ENCODE measurements at regions not wholly inside any gene's neighbourhood (a gene's known extent, or its start where the extent isn't known, plus 50 kb on each side); places are given as distances from the start of the nearest gene placed in this dataset.

GRCh38 chr7:82676777-82677463, 233.3 kb upstream of the CACNA2D1 start:
- no peak for TF ChIP-seq POLR2A (IDR thresholded peaks at IDR 0.05)
- no peak for TF ChIP-seq POLR2AphosphoS5 (IDR thresholded peaks at IDR 0.05)
- TF ChIP-seq, protein P1, sequence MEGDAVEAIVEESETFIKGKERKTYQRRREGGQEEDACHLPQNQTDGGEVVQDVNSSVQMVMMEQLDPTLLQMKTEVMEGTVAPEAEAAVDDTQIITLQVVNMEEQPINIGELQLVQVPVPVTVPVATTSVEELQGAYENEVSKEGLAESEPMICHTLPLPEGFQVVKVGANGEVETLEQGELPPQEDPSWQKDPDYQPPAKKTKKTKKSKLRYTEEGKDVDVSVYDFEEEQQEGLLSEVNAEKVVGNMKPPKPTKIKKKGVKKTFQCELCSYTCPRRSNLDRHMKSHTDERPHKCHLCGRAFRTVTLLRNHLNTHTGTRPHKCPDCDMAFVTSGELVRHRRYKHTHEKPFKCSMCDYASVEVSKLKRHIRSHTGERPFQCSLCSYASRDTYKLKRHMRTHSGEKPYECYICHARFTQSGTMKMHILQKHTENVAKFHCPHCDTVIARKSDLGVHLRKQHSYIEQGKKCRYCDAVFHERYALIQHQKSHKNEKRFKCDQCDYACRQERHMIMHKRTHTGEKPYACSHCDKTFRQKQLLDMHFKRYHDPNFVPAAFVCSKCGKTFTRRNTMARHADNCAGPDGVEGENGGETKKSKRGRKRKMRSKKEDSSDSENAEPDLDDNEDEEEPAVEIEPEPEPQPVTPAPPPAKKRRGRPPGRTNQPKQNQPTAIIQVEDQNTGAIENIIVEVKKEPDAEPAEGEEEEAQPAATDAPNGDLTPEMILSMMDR (IDR thresholded peaks at IDR 0.05) = no peak
- no peak for TF ChIP-seq EP300 (IDR thresholded peaks at IDR 0.05)

All from upper lobe of left lung (tissue), 4 donors.